Activated T-helper 17 cell treated with anti-CD3 and anti-CD28 coated beads, Interleukin-2, amount 50 U/mL, for 72 hours (primary cell): ENCODE measurements at regions not wholly inside any gene's neighbourhood (a gene's known extent, or its start where the extent isn't known, plus 50 kb on each side); places are given as distances from the start of the nearest gene placed in this dataset.

ENCODE experiments used
- ATAC-seq: fragments of 150-1000 bp; cut with Tn5 transposase; replicated peaks from 2 replicates; pipeline ENCODE4 v1.10.0; 2021; ENCODE audit warnings: mild to moderate bottlenecking, moderate library complexity
- H3K27ac Mint-ChIP-seq: one replicate; pipeline ENCODE4 v1.8.0; 2022; ENCODE audit warnings: mixed read lengths
- H3K27me3 Mint-ChIP-seq: one replicate; pipeline ENCODE4 v1.8.0; 2022; ENCODE audit warnings: mixed read lengths
- H3K36me3 Mint-ChIP-seq: one replicate; pipeline ENCODE4 v1.8.0; 2022; ENCODE audit warnings: low read depth, mild to moderate bottlenecking, mixed read lengths
- H3K4me1 Mint-ChIP-seq: one replicate; pipeline ENCODE4 v1.8.0; 2022; ENCODE audit warnings: mixed read lengths
- H3K4me3 Mint-ChIP-seq: one replicate; pipeline ENCODE4 v1.8.0; 2022; ENCODE audit warnings: mild to moderate bottlenecking, mixed read lengths
- H3K9me3 Mint-ChIP-seq: one replicate; pipeline ENCODE4 v1.8.0; 2022; ENCODE audit warnings: mixed read lengths

GRCh38 chr18:22013993-22014392, 155.4 kb upstream of the GATA6 start:
- Mint-ChIP-seq H3K36me3 (no peaks in the 10 kb centered on the region), H3K27ac (no peak overlapping the region), H3K9me3 (peaks cover 17% of the 10 kb centered on the region), H3K4me1 (peaks cover 3% of the 10 kb centered on the region), H3K27me3 (peaks cover 10% of the 10 kb centered on the region), H3K4me3 (no peak overlapping the region)
- ATAC-seq: no peak

DNA sequence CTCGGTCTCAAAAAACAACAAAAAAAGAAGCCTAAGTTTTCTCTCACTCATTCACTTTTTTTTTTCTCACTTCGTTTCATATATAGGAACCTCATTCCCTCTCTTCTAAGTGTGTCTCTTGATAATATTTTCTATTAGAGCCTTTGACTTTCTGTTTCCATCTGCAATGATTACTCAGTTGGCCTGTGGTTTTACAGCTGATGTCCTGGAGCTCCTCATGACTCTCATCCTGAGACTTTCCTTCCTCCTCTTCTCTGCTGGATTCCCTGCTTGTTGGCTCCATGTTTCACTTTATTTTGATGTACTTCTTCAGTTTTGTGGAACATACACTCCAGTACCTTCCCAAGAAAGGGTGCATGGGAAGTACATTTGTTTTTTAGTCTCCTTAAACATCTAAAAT, 154.2 kb upstream of the GATA6 start:
- peaks cover 17% of the 10 kb centered on the region for H3K9me3 Mint-ChIP-seq
- peaks cover 3% of the 10 kb centered on the region for H3K4me1 Mint-ChIP-seq
- H3K4me3 Mint-ChIP-seq: no peak overlapping the region
- no peak overlapping the region for H3K27ac Mint-ChIP-seq
- H3K27me3 Mint-ChIP-seq: peaks cover 10% of the 10 kb centered on the region
- ATAC-seq: no peak
- H3K36me3 Mint-ChIP-seq: no peaks in the 10 kb centered on the region

- no peaks in the 10 kb centered on the region for H3K36me3 Mint-ChIP-seq
- H3K27me3 Mint-ChIP-seq: peaks cover 4% of the 10 kb centered on the region
- H3K27ac Mint-ChIP-seq: no peak overlapping the region
- ATAC-seq: no peak
- peaks cover 7% of the 10 kb centered on the region for H3K9me3 Mint-ChIP-seq
- H3K4me1 Mint-ChIP-seq: peaks cover 3% of the 10 kb centered on the region
- no peak overlapping the region for H3K4me3 Mint-ChIP-seq
These were observed 151.0 kb upstream of the GATA6 start for GRCh38 chr18:22018366-22018765.

DNA sequence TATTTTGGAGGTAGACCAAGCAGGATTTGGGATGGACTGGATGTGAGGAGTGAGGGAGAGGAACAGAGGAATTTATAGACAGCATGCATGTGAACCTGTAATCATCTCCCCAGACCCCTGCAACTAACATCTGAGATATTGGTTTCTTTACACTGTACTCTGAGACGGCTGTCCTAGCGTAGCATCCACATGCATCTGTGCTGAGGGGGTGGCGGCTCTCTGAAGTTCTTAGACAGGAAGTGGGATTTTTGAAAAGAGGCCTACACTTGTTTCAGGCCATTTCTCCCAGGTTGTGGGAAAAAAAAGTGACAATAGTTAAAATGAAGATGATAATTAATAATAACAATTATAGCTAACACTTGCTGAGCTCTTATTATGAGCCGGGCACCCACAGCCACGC, 150.2 kb upstream of the GATA6 start:
- Mint-ChIP-seq H3K9me3 (no peaks in the 10 kb centered on the region), H3K4me3 (no peak overlapping the region), H3K27ac (no peak overlapping the region), H3K36me3 (no peaks in the 10 kb centered on the region), H3K4me1 (peaks cover 3% of the 10 kb centered on the region), H3K27me3 (peaks cover 4% of the 10 kb centered on the region)
- ATAC-seq: no peak

DNA sequence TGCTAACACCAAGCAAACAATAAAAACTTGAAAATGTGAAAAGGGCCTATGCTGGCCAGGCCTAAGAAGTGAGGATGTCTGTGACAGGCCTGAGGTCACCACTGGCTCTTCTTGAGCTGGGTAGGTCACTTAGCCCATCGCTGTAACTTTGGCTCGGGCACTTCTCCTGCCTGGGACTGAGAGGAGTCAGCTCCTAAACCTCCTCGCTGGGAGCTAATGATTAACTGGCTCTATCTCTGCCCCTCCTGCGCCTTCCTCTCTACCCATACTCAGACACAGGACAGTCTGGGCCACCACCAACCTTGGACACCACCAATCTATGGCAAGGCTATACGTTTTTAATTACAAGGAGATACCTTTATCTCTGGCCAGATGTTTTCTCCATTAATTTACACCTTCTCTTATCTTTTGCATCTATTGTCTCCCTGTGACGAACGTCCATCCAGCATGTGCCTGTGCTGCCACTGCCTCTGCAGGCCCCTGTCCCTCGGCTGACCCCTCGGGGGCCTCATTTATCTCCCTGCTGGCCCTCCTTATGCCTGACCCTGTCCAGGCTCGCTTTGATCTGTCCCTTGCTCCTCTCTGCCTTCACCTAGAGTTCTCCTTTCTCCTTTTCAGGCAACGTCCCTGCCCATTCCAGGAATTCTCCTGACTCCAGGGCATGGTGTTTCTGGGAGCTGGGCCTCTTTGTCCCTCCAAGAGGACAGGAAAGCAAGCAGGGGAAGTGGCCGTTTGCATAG, 149.1 kb upstream of the GATA6 start:
- Mint-ChIP-seq H3K9me3 (no peaks in the 10 kb centered on the region), H3K4me1 (peaks cover 3% of the 10 kb centered on the region), H3K27me3 (peaks cover 4% of the 10 kb centered on the region), H3K4me3 (no peak overlapping the region), H3K27ac (no peak overlapping the region), H3K36me3 (no peaks in the 10 kb centered on the region)
- ATAC-seq: no peak

- Mint-ChIP-seq H3K4me1 (peaks cover 3% of the 10 kb centered on the region), H3K36me3 (no peaks in the 10 kb centered on the region), H3K9me3 (no peaks in the 10 kb centered on the region), H3K27ac (no peak overlapping the region), H3K4me3 (no peak overlapping the region), H3K27me3 (peaks cover 4% of the 10 kb centered on the region)
- no peak for ATAC-seq
These were observed 148.5 kb upstream of the GATA6 start for GRCh38 chr18:22020867-22021370.

DNA sequence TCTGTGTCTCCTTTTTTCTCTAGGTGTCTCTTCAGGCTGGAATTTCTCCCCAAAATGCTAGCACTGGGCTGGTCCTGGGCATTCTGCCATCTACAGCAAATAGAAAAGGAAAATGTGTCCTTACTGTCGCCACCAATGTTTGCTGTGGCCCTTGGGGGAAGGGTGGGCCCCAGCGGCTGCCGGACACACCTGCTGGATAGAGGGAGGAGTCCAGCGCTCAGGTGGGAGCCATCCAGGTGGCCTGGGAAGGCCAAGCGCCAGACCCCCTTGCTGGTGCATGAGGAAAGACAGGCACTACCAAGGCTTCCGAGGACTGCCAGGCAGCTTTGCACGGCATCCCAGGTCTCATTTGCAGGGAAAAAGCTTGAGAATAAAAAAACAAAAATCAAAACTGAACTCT, 147.7 kb upstream of the GATA6 start:
- Mint-ChIP-seq H3K27ac (no peak overlapping the region), H3K36me3 (no peaks in the 10 kb centered on the region), H3K9me3 (no peaks in the 10 kb centered on the region), H3K27me3 (peaks cover 4% of the 10 kb centered on the region), H3K4me3 (no peak overlapping the region), H3K4me1 (peaks cover 3% of the 10 kb centered on the region)
- no peak for ATAC-seq

- Mint-ChIP-seq H3K27ac (no peak overlapping the region), H3K9me3 (no peaks in the 10 kb centered on the region), H3K4me1 (no peaks in the 10 kb centered on the region), H3K36me3 (no peaks in the 10 kb centered on the region), H3K27me3 (no peaks in the 10 kb centered on the region), H3K4me3 (no peak overlapping the region)
- ATAC-seq: no peak
These were observed 144.5 kb upstream of the GATA6 start for GRCh38 chr18:22024924-22025323.

- no peaks in the 10 kb centered on the region for H3K27me3 Mint-ChIP-seq
- H3K4me1 Mint-ChIP-seq: no peaks in the 10 kb centered on the region
- H3K36me3 Mint-ChIP-seq: no peaks in the 10 kb centered on the region
- ATAC-seq: no peak
- H3K27ac Mint-ChIP-seq: no peak overlapping the region
- no peaks in the 10 kb centered on the region for H3K9me3 Mint-ChIP-seq
- no peak overlapping the region for H3K4me3 Mint-ChIP-seq
These were observed 143.0 kb upstream of the GATA6 start for GRCh38 chr18:22026362-22026761.

DNA sequence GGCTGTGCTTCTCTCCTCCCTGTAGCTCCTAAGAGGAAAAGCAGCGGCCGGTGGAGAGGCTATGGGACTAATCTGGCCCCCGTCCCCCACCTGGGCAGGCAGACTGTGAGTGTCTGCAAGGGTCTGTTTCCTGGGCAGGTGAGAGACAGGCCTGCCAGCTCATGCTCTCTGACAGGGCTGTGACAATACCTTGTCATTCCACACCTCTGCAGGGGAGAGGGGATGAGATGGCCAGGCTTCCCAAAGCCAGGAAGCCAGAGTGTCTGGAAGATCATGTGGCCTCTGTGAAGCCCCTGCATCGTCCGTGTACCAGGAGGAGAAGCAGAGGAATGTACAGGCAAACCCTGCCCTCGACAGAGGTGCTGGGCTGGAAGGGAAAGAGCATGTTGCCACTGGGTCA, 142.5 kb upstream of the GATA6 start:
- Mint-ChIP-seq H3K4me1 (no peaks in the 10 kb centered on the region), H3K9me3 (no peaks in the 10 kb centered on the region), H3K27me3 (no peaks in the 10 kb centered on the region), H3K36me3 (no peaks in the 10 kb centered on the region), H3K4me3 (no peak overlapping the region), H3K27ac (no peak overlapping the region)
- no peak for ATAC-seq

- no peak for ATAC-seq
- Mint-ChIP-seq H3K4me1 (no peaks in the 10 kb centered on the region), H3K27ac (no peak overlapping the region), H3K36me3 (no peaks in the 10 kb centered on the region), H3K4me3 (no peak overlapping the region), H3K9me3 (no peaks in the 10 kb centered on the region), H3K27me3 (no peaks in the 10 kb centered on the region)
These were observed 137.8 kb upstream of the GATA6 start for GRCh38 chr18:22031611-22032010.

DNA sequence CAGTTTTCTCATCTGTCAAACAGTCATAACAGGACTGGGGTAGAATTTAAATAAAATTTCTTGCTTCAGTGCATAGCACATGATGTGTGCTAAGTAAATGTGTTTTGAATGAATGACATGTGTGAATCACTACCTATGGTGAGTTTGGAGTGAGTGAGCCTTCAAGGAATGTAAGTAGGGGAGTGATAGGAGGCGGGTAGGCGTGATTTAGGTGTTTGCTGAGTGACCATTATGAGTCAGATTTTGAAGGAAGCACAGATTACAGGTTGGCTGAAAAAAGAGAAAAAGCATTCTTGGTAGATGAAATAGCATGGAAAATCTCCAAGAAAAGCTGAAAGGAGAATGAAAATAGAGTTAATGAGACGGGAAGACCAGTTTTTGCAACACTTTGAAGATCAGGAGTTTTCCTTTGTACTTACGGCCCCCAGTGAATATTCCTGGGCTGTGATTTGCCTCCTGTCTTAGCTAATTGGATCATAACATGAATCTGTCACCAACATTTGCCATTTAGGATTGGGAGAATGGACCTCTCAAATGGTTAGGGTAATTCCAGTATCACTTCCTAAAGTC, 136.9 kb upstream of the GATA6 start:
- ATAC-seq: no peak
- H3K27ac Mint-ChIP-seq: no peak overlapping the region
- no peak overlapping the region for H3K4me3 Mint-ChIP-seq
- H3K4me1 Mint-ChIP-seq: no peaks in the 10 kb centered on the region
- H3K27me3 Mint-ChIP-seq: no peaks in the 10 kb centered on the region
- no peaks in the 10 kb centered on the region for H3K36me3 Mint-ChIP-seq
- no peaks in the 10 kb centered on the region for H3K9me3 Mint-ChIP-seq

DNA sequence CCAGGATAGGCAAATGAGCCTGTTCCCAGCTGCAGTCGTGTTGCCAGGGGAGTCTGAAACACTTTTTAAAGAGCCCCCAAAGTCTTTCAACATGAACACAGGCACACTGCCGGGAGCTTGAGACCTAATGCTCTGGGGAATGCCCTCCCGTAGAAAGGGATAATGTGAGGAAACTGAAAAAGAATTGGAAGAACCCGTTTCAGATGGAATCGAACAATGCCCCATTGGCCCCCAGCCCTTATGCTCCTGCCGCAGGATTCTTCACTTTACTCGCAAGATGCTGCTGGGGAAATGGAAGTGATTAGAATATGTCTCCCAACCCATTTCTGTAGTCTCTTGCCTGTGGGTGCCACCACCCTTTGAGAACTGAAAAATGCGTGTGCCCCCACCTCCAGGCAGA, 136.3 kb upstream of the GATA6 start:
- Mint-ChIP-seq H3K4me3 (no peak overlapping the region), H3K27ac (no peak overlapping the region), H3K27me3 (no peaks in the 10 kb centered on the region), H3K36me3 (no peaks in the 10 kb centered on the region), H3K9me3 (no peaks in the 10 kb centered on the region), H3K4me1 (no peaks in the 10 kb centered on the region)
- ATAC-seq: no peak

DNA sequence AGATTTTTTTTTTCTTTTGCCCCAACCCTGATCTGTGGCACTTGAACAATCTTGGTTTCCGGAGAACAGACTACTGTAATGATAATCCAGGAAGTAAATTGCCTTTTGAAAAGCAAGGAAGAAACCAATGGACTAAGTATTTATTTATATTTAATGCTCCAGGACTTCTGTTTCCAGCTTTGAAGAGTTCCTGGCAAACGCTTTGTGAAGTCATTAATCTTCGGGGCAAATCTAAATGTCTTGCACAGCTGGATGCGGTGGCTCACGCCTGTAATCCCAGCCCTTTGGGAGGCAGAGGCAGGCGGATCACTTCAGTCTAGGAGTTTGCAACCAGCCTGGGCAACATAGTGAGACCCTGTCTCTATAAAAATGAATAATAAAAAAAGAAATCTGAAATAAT, 135.1 kb upstream of the GATA6 start:
- Mint-ChIP-seq H3K27me3 (no peaks in the 10 kb centered on the region), H3K27ac (no peak overlapping the region), H3K9me3 (no peaks in the 10 kb centered on the region), H3K4me3 (no peak overlapping the region), H3K36me3 (no peaks in the 10 kb centered on the region), H3K4me1 (no peaks in the 10 kb centered on the region)
- no peak for ATAC-seq

- Mint-ChIP-seq H3K27me3 (peaks cover 4% of the 10 kb centered on the region), H3K27ac (no peak overlapping the region), H3K9me3 (peaks cover 3% of the 10 kb centered on the region), H3K4me1 (no peaks in the 10 kb centered on the region), H3K36me3 (no peaks in the 10 kb centered on the region), H3K4me3 (no peak overlapping the region)
- no peak for ATAC-seq
These were observed 128.9 kb upstream of the GATA6 start for GRCh38 chr18:22040533-22040932.
